NCI-H187 treated with DMSO at 0.1 percent for 48 hours (cell line): ENCODE measurements at regions not wholly inside any gene's neighbourhood (a gene's known extent, or its start where the extent isn't known, plus 50 kb on each side); places are given as distances from the start of the nearest gene placed in this dataset.

Experiments
- DNase-seq: peaks from one replicate; lab custom pipeline; 2025; lab: John Stamatoyannopoulos, UW

- no peak for DNase-seq
These were observed 1110.3 kb upstream of the MAP3K7 start for GRCh38 chr6:91697010-91697695.

DNA sequence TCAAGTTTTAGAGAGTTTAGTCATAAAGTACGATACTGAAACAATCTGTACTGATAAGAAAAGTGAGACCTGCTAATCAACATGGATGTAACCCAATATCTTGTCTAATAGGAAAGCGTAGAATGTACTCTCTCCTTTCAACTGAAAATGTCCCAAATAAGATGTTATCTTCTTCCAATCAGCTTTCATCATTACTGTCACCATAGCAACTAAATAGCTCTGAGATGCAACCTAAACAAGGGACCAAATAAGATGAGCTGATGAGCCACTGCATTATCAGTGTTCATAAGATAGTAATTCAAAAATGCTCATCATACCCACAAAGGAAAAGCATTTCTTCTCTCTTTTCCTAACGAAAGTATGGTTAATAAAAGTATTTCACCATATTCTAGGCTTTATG, 1108.3 kb upstream of the MAP3K7 start:
- no peak for DNase-seq

GRCh38 chr6:91694016-91694654, 1107.3 kb upstream of the MAP3K7 start:
- no peak for DNase-seq

- DNase-seq, result no peak
These were observed 1104.6 kb upstream of the MAP3K7 start for GRCh38 chr6:91691449-91691848.

DNA sequence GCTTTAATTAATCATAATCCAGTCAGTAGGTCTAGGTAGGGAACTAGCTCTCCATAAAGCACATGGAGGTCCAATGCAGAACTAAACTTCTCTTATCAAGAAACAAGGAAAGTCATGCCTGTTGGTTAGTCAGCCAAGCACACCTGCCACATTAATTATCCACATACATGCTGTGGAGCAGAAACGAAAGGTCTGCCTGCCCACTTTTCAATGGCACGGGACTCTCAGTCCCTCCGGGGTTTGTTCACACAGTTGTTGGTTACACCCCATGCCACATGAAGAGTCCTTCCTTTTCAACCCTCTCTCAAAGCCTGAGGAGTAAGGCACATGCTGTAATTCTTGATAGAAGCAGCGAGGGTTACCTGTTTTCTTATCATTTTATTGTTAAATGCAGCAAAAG, 1096.4 kb upstream of the MAP3K7 start:
- DNase-seq, result peak; percentile 2

DNA sequence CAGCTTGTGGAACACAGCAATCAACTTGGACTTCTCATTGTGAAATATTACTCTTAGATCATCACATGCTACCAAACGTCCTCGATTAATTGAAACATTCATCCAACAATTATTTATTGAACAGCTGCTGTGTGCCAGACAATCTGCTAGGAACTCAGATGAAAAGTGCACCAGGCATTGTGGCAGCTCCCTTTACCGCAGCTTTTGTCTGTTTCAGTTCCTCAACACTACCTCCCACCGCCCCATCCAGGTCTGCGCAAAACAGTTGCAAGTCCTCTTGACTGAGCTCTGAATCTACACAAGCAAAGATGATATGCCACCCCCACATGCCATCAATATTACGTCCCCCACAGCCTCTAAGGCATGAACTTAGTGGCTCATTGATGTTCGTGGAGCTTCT, 1094.4 kb upstream of the MAP3K7 start:
- no peak for DNase-seq

GRCh38 chr6:91678679-91679446, 1092.0 kb upstream of the MAP3K7 start:
- DNase-seq, result peak; percentile 78

DNA sequence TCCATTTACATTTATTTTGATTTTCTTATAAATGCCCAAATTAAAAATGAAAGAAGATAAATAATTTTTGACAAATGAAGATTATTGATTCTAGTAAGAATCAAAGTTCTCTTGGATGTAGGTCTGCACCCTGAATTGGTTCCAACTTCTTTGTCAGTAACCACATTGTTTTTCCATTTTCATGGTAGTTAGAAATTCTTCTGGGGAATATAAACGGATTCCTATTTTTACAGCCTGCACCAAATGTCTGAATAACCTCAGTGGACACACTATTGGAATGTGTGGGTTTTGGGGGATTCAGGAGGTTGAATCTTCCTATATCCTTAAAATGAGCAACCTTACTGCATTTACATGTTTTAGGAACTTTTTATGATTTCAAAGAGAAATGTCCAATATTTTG, 1085.3 kb upstream of the MAP3K7 start:
- DNase-seq, result no peak

- no peak for DNase-seq
These were observed 1083.0 kb upstream of the MAP3K7 start for GRCh38 chr6:91669871-91670268.

- no peak for DNase-seq
These were observed 1082.4 kb upstream of the MAP3K7 start for GRCh38 chr6:91669154-91669870.

- no peak for DNase-seq
These were observed 1080.7 kb upstream of the MAP3K7 start for GRCh38 chr6:91667596-91667995.

- no peak for DNase-seq
These were observed 1077.6 kb upstream of the MAP3K7 start for GRCh38 chr6:91664327-91664959.

- no peak for DNase-seq
These were observed 1074.0 kb upstream of the MAP3K7 start for GRCh38 chr6:91660893-91661292.

DNA sequence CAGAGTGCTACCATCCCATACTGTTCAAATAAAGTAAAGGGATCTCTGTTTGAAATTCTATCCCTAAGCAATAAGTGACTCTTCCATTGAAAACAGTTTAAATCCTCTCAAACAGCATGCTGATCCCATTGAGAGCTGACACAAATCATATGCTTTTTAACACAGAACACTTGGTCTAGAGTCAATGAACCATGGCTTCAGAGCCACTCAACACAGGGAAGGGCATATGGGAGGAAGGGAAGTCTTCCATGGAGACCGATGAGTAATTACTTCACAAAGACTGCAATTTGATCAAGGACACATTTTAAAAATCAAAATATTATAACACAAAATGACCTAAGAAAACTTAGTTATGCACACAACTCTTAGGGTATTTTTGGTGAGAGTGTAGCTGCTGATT, 1073.0 kb upstream of the MAP3K7 start:
- DNase-seq, result peak; percentile 90

DNA sequence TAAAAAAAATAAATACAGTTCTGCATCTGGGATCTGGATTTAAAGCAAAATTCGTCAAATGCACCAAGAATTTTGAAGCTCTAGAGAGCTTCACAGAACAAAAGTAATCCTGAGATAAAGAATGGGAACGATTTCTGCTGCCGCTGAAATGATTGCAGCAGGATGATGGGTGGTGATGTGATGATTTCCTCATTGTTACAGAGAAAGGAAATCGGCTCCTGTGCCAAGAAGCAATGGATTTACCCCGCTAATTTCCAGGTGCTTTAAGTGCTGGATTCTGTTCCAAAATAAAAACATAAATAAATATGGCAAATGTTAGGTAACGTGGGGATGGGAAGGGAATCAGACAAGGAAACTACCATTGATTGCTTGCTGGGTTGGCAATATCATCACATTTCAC, 1067.9 kb upstream of the MAP3K7 start:
- no peak for DNase-seq

DNA sequence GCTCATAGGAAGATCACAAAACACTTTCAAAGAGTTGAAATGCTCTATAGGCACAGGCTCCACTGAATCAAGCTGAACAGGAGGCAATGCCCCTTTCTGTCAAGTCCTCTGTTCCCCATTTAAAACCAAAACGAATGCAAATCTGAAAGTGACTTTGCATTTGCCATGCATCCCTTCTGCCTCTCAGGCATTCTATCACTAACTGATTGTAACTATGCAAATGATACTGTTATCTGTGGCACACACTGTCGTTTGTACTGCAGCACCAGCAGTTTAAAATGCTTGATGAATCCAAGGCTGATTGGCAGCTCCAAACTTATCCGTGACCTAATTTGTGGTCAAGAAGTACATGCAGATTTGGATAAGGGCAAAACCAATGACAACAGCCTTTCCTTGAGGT, 1067.5 kb upstream of the MAP3K7 start:
- no peak for DNase-seq

DNA sequence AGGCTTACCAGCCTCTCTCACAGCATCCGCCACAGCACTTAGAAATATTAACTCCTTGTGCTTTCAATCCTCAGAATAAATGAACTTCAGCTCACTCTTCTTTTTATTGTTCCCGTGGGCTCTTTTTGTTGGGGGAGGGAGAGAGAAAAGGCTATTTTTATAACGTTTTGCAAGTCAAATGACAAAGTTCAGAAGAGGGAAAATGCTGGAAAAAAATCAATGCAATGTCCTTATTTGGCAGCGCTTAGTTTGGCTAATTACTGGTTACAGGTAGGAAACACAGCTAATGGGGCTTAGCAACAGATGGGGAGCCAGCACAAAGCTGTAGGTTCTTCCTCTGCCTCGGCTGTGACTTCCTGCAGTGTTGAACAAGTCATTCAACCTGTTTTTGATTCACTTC, 1067.0 kb upstream of the MAP3K7 start:
- no peak for DNase-seq

DNA sequence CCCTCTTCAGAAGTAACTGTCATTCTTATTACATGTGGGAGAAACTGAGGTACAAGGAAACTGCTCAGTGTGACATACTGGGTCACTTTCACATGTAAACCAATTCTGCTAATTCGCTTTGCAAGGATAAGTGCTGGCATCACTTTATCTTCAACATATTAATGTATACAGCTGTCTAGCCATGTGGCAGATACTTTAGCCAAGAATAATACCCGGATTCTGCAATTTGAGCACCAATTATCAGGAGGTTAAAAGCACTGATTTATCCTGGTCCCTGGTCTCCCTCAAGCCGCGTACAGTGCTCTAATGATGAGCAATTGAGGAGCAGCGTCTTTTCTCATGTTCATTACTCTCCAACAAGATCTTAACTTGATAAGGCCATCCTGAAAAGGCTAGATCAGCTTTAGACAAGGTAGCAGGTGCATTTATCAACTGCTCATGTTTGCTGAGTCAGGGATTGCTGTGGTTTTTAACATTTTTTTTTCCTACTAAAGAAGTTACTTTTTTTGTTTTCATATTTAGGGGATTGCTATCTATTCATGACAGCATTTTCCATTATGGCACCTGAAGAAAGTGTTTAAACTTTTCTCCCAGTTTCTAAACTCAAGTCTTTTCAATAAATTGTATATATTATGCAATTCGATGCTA, 1066.3 kb upstream of the MAP3K7 start:
- DNase-seq, result no peak

GRCh38 chr6:91646649-91647048, 1059.8 kb upstream of the MAP3K7 start:
- no peak for DNase-seq

- DNase-seq, result no peak
These were observed 1058.9 kb upstream of the MAP3K7 start for GRCh38 chr6:91645811-91646210.

DNA sequence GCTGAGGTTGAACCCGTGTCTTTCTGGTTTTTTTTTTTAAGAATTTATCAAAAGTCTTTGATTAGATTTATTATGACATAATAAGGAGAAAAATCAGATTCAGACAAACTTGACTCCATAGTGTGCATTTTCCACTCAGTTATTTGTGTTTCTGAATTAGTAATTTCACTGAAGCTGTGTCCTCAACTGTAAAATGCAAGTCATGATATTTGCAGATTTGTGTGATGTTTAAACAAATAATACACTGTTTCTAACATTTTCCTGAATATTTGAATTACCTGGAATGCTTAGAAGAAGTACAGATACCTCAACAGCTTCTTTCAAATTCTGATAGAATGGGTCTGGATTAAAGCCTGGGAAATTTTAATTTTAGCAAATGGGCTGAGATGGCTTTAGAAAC, 1050.3 kb upstream of the MAP3K7 start:
- no peak for DNase-seq

DNA sequence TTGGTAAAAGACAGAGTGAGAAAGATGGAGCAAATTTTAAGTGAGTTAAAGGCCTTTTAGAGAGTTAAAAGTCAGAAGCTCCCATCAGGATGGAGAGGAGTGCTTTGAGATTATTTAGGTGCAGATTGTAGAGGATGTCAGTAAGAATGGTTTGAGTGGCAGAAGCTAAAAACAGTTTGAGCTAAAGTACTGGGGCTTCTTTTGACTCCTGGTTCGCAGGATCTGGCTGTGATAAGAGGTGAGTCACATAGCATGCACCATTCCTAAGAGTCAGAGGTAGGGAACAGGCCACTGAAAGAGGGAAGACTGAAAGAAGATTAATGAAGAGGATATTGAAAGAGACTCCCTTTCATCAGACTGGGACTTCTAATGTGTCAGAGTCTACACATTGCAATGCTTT, 1047.9 kb upstream of the MAP3K7 start:
- DNase-seq, result no peak
